ENCODE measurements at regions not wholly inside any gene's neighbourhood (a gene's known extent, or its start where the extent isn't known, plus 50 kb on each side); places are given as distances from the start of the nearest gene placed in this dataset.

DNA sequence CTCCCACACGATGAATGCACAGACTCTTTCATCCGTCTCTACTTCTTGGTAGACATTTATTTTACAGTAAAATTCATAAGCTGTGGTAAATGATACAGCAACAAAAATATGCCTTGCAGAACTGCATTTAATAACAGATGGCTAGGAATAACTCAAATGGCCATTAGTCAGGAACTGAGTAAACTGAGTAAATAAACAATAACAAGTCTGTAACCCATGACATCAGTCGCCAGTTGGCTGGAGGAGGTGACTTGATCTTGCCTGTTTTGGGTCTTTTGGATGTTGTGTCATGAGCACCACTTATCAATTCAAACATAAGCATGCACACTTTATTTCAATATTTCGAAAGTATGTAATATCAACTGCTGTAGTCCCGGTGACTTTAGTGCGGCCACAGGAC is 632.6 kb upstream of the ARGLU1 start:
- H4K20me1 ChIP-seq (ENCODE audit: insufficient read depth, poor library complexity, severe bottlenecking) = no peaks in the 10 kb centered on the region
- no peaks in the 10 kb centered on the region for H3K9me3 ChIP-seq (ENCODE audit: low read depth)
- H3K4me3 ChIP-seq = no peak overlapping the region
- no peaks in the 10 kb centered on the region for H3K4me1 ChIP-seq (ENCODE audit: insufficient read depth)
- no peak overlapping the region for H3K4me2 ChIP-seq
- H3K9me2 ChIP-seq (replicated peaks; ENCODE audit: insufficient read depth) = no peaks in the 10 kb centered on the region
- H2AFZ ChIP-seq = no peak overlapping the region
- no peaks in the 10 kb centered on the region for H3K36me3 ChIP-seq (replicated peaks; ENCODE audit: insufficient read depth, low read depth)
- H3K79me2 ChIP-seq = no peaks in the 10 kb centered on the region
- no peaks in the 10 kb centered on the region for H3K27me3 ChIP-seq
- no peak for DNase-seq (ENCODE audit: low spot score)
- 93% methylated on average over 6 of the region's 6 CpGs for whole genome bisulfite sequencing (ENCODE audit: low lambda C conversion rate, missing lambda C conversion rate)
- H3K27ac ChIP-seq = no peak overlapping the region
- TF ChIP-seq EZH2 (IDR thresholded peaks at IDR 0.05; ENCODE audit: borderline replicate concordance) (no peak), EZH2phosphoT487 (IDR thresholded peaks at IDR 0.05; ENCODE audit: low read depth, severe bottlenecking, unreplicated experiment) (no peak)
- TF ChIP-seq, protein P1, sequence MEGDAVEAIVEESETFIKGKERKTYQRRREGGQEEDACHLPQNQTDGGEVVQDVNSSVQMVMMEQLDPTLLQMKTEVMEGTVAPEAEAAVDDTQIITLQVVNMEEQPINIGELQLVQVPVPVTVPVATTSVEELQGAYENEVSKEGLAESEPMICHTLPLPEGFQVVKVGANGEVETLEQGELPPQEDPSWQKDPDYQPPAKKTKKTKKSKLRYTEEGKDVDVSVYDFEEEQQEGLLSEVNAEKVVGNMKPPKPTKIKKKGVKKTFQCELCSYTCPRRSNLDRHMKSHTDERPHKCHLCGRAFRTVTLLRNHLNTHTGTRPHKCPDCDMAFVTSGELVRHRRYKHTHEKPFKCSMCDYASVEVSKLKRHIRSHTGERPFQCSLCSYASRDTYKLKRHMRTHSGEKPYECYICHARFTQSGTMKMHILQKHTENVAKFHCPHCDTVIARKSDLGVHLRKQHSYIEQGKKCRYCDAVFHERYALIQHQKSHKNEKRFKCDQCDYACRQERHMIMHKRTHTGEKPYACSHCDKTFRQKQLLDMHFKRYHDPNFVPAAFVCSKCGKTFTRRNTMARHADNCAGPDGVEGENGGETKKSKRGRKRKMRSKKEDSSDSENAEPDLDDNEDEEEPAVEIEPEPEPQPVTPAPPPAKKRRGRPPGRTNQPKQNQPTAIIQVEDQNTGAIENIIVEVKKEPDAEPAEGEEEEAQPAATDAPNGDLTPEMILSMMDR (IDR thresholded peaks at IDR 0.05; ENCODE audit: poor library complexity) = no peak

DNA sequence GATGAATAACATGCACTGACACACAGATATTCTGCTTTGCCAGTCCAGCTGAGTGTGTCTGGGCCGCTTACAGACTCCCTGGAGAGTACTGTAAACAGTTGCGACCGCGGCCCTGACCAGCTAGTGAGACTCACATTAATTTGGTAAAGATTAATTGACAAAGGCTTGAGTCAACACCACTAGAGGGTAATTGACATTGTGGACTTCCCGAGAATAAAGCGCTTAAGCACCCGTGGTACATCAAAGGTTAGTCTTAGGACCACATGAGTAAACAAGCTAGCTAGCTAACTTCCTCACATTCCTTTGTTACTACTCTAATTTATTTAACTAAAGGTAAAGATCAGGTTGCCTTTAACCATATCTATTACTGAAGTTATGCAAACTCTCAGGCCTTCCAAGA is 624.4 kb upstream of the ARGLU1 start:
- H3K36me3 ChIP-seq (replicated peaks; ENCODE audit: insufficient read depth, low read depth) = no peaks in the 10 kb centered on the region
- no peaks in the 10 kb centered on the region for H3K9me2 ChIP-seq (replicated peaks; ENCODE audit: insufficient read depth)
- peaks cover 4% of the 10 kb centered on the region for H3K4me1 ChIP-seq (ENCODE audit: insufficient read depth)
- H3K79me2 ChIP-seq = no peaks in the 10 kb centered on the region
- TF ChIP-seq EZH2 (IDR thresholded peaks at IDR 0.05; ENCODE audit: borderline replicate concordance) = no peak
- TF ChIP-seq, protein P1 (IDR thresholded peaks at IDR 0.05; ENCODE audit: poor library complexity) = no peak
- no peak for TF ChIP-seq EZH2phosphoT487 (IDR thresholded peaks at IDR 0.05; ENCODE audit: low read depth, severe bottlenecking, unreplicated experiment)
- H2AFZ ChIP-seq = no peak overlapping the region
- H3K27me3 ChIP-seq = no peaks in the 10 kb centered on the region
- H3K4me2 ChIP-seq = peak overlapping the region; percentile 11
- H4K20me1 ChIP-seq (ENCODE audit: insufficient read depth, poor library complexity, severe bottlenecking) = no peaks in the 10 kb centered on the region
- peak; percentile 25 for DNase-seq (ENCODE audit: low spot score)
- 39% methylated on average over 7 of the region's 7 CpGs for WGBS (ENCODE audit: low lambda C conversion rate, missing lambda C conversion rate)
- peak overlapping the region; percentile 13 for H3K27ac ChIP-seq
- no peak overlapping the region for H3K4me3 ChIP-seq
- H3K9me3 ChIP-seq (ENCODE audit: low read depth) = no peaks in the 10 kb centered on the region

DNA sequence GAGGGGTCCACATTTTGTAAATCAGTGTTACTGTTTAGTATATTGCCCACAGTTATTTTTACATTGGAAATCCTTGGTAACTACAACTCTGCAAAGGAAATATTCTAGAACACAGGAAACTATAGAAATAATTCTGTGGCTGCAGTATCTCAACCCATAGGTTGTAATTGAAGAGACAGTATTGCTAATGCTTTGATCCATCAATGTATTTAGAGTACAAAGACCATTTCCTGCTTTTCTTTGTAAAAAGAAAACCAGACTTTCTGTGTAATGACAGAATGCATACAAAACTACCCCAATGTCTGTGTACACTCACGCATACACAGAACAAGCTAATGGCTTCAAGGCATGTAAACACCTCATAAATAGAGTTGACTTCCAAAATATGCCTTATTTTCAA is 622.1 kb upstream of the ARGLU1 start:
- Histone ChIP-seq H3K4me3 (no peak overlapping the region), H3K27ac (no peak overlapping the region), H3K27me3 (no peaks in the 10 kb centered on the region), H3K4me1 (ENCODE audit: insufficient read depth) (peaks cover 4% of the 10 kb centered on the region), H3K79me2 (no peaks in the 10 kb centered on the region), H3K9me3 (ENCODE audit: low read depth) (no peaks in the 10 kb centered on the region), H3K4me2 (no peak overlapping the region), H2AFZ (no peak overlapping the region), H4K20me1 (ENCODE audit: insufficient read depth, poor library complexity, severe bottlenecking) (no peaks in the 10 kb centered on the region), H3K36me3 (replicated peaks; ENCODE audit: insufficient read depth, low read depth) (no peaks in the 10 kb centered on the region), H3K9me2 (replicated peaks; ENCODE audit: insufficient read depth) (no peaks in the 10 kb centered on the region)
- 46% methylated on average over 1 of the region's 1 CpG for WGBS (ENCODE audit: low lambda C conversion rate, missing lambda C conversion rate)
- TF ChIP-seq, protein P1 (IDR thresholded peaks at IDR 0.05; ENCODE audit: poor library complexity) = no peak
- TF ChIP-seq EZH2phosphoT487 (IDR thresholded peaks at IDR 0.05; ENCODE audit: low read depth, severe bottlenecking, unreplicated experiment) = no peak
- TF ChIP-seq EZH2 (IDR thresholded peaks at IDR 0.05; ENCODE audit: borderline replicate concordance) = no peak
- no peak for DNase-seq (ENCODE audit: low spot score)

DNA sequence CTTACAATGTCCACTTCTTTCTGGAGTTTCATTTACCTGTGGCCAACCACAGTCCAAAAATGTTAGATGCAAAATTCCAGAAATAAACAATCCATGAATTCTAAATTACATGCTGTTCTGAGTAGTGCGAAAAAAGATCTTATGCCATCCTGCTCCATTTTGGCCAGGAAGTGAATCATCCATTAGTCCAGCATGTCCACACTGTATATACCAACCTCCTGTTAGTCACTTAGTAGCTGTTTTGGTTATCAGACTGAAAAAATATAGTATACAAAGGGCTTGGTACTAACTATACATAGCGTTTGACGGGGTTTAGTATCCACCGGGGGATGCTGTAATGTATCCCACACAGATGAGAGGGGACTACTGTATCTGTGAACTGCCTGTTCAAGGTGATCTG is 618.0 kb upstream of the ARGLU1 start:
- 95% methylated on average over 4 of the region's 4 CpGs for WGBS (ENCODE audit: low lambda C conversion rate, missing lambda C conversion rate)
- H3K9me2 ChIP-seq (replicated peaks; ENCODE audit: insufficient read depth) = no peaks in the 10 kb centered on the region

More for the DNA sequence above, 618.0 kb upstream of the ARGLU1 start:
- Histone ChIP-seq H4K20me1 (ENCODE audit: insufficient read depth, poor library complexity, severe bottlenecking) (no peaks in the 10 kb centered on the region), H3K36me3 (replicated peaks; ENCODE audit: insufficient read depth, low read depth) (no peaks in the 10 kb centered on the region), H3K4me2 (no peak overlapping the region), H3K79me2 (no peaks in the 10 kb centered on the region), H3K9me3 (ENCODE audit: low read depth) (no peaks in the 10 kb centered on the region), H3K4me3 (no peak overlapping the region), H2AFZ (no peak overlapping the region), H3K27ac (no peak overlapping the region), H3K4me1 (ENCODE audit: insufficient read depth) (peaks cover 4% of the 10 kb centered on the region), H3K27me3 (no peaks in the 10 kb centered on the region)
- TF ChIP-seq EZH2 (IDR thresholded peaks at IDR 0.05; ENCODE audit: borderline replicate concordance) (no peak), EZH2phosphoT487 (IDR thresholded peaks at IDR 0.05; ENCODE audit: low read depth, severe bottlenecking, unreplicated experiment) (no peak)
- TF ChIP-seq, protein P1 (IDR thresholded peaks at IDR 0.05; ENCODE audit: poor library complexity) = no peak
- DNase-seq (ENCODE audit: low spot score) = no peak

Data from hepatocyte (in vitro differentiated cells).